Spleen (tissue), 11 donors: ENCODE measurements at regions not wholly inside any gene's neighbourhood (a gene's known extent, or its start where the extent isn't known, plus 50 kb on each side); places are given as distances from the start of the nearest gene placed in this dataset.

ENCODE experiments used
- DNase-seq: peaks from one replicate; pipeline ENCODE4 v3.0.0-alpha.2; 2020
- H3K27ac ChIP-seq, 8 donors: fragments of 200-600 bp; sonication (generic) in 7 of 8; 1 replicate in 4 of 8; 2 replicates in 4 of 8; pipeline versions ENCODE4 v1.5.0 to v1.8.0; 2016 to 2021; ENCODE audit warnings: inconsistent platforms in 4 of 8, mild to moderate bottlenecking in 4 of 8, moderate library complexity in 1 of 8
- H3K27me3 ChIP-seq, 7 donors: fragments of 200-600 bp; sonication (generic) in 6 of 7; replicated peaks in 1 of 7; 1 replicate in 4 of 7; 2 replicates in 3 of 7; pipeline versions ENCODE4 v1.5.0 to v1.8.0; 2016 to 2021; ENCODE audit warnings: inconsistent platforms in 3 of 7, mild to moderate bottlenecking in 1 of 7
- H3K36me3 ChIP-seq, 6 donors: fragments of 200-600 bp; sonication (generic) in 5 of 6; 1 replicate in 4 of 6; 2 replicates in 2 of 6; pipeline versions ENCODE4 v1.5.0 to v1.8.0; 2016 to 2021; ENCODE audit warnings: inconsistent platforms in 2 of 6
- H3K4me1 ChIP-seq, 6 donors: fragments of 200-600 bp; sonication (generic) in 5 of 6; 1 replicate in 3 of 6; 2 replicates in 3 of 6; pipeline versions ENCODE4 v1.5.0 to v1.8.0; 2016 to 2021; ENCODE audit warnings: inconsistent platforms in 3 of 6
- H3K4me3 ChIP-seq, 8 donors: fragments of 200-600 bp; sonication (generic) in 7 of 8; 1 replicate in 4 of 8; 2 replicates in 4 of 8; pipeline versions ENCODE4 v1.5.0 to v1.8.0; 2016 to 2021; ENCODE audit warnings: inconsistent platforms in 4 of 8, mild to moderate bottlenecking in 4 of 8, moderate library complexity in 2 of 8
- H3K9me3 ChIP-seq, 8 donors: fragments of 200-600 bp; sonication (generic) in 7 of 8; 1 replicate in 4 of 8; 2 replicates in 4 of 8; pipeline versions ENCODE4 v1.5.0 to v1.8.0; 2016 to 2021; ENCODE audit warnings: inconsistent platforms in 4 of 8
- POLR2A ChIP-seq, 3 donors: fragments of 450-650 bp; IDR thresholded peaks; one replicate each; pipeline ENCODE4 v1.5.1; 2017; ENCODE audit warnings: antibody characterized with exemption in 3 of 3, mild to moderate bottlenecking in 1 of 3
- POLR2AphosphoS5 ChIP-seq, 3 donors: sonication (generic); formaldehyde crosslinking; IDR thresholded peaks; one replicate each; pipeline ENCODE4 v1.5.1; 2017; ENCODE audit warnings: antibody characterized with exemption in 3 of 3
- WGBS, 5 donors: extraction: QIAGEN DNeasy Blood & Tissue Kit in 3 of 5; methylation state at CpG; one replicate each; pipeline versions ENCODE4 v1.1.5 to v1.1.7; 2013 to 2018; 5-methylcytosine and 5-hydroxymethylcytosine counted together
- intact Hi-C: fragments of 100-400 bp; cut with DNase I; formaldehyde crosslinking; loops from one replicate; pipeline ENCODE4 v1.15.0; 2023; ENCODE audit warnings: low total_unique reads
- TF ChIP-seq, protein P1 (sequence below), 11 experiments: fragments of 200-600 bp in 7 of 11; fragments of 450-650 bp in 4 of 11; sonication (generic) in 4 of 11; IDR thresholded peaks in 8 of 11; conservative IDR thresholded peaks in 3 of 11; 1 replicate in 7 of 11; 2 replicates in 4 of 11; pipeline versions ENCODE4 v1.4.0 to v1.8.0; 2016 to 2021; ENCODE audit warnings: antibody characterized with exemption in 11 of 11, inconsistent platforms in 4 of 11, mild to moderate bottlenecking in 1 of 11
- donor health status: healthy with polysubstance abuse.
- donor health status: DM: no; HTN: no; CAD: no; lungs with moderate emphysema.
- donor health status: DM: no; HTN: no; CAD: no.
- donor health status: Bipolar disorder and iron deficiency.
- donor health status: healthy.
- donor health status: DM: no; HTN: no; CAD: no.
- donor health status: DM: yes; HTN: yes; CAD: no.

- peak overlapping the region in 7 of 8 donors; percentile 4 to 64 (median 25) for H3K4me3 ChIP-seq
- WGBS, 5 donors = 2 to 4% (median 2%) methylated on average over 9 of the region's 9 CpGs
- no peak for DNase-seq
- H3K4me1 ChIP-seq = peaks cover 0 to 7% (median 6%) of the 10 kb centered on the region in 6 donors
- intact Hi-C loops = no loop called here
- no peaks in the 10 kb centered on the region for H3K36me3 ChIP-seq
- no peak overlapping the region for H3K27ac ChIP-seq
- H3K27me3 ChIP-seq = peaks cover 0 to 51% (median 0%) of the 10 kb centered on the region in 7 donors
- no peaks in the 10 kb centered on the region for H3K9me3 ChIP-seq
- no peak for TF ChIP-seq POLR2A (IDR thresholded peaks at IDR 0.05)
- TF ChIP-seq, protein P1, sequence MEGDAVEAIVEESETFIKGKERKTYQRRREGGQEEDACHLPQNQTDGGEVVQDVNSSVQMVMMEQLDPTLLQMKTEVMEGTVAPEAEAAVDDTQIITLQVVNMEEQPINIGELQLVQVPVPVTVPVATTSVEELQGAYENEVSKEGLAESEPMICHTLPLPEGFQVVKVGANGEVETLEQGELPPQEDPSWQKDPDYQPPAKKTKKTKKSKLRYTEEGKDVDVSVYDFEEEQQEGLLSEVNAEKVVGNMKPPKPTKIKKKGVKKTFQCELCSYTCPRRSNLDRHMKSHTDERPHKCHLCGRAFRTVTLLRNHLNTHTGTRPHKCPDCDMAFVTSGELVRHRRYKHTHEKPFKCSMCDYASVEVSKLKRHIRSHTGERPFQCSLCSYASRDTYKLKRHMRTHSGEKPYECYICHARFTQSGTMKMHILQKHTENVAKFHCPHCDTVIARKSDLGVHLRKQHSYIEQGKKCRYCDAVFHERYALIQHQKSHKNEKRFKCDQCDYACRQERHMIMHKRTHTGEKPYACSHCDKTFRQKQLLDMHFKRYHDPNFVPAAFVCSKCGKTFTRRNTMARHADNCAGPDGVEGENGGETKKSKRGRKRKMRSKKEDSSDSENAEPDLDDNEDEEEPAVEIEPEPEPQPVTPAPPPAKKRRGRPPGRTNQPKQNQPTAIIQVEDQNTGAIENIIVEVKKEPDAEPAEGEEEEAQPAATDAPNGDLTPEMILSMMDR (IDR thresholded peaks at IDR 0.05 in 8 of 11, conservative IDR thresholded peaks at IDR 0.05 in 3 of 11) = peak; percentile 45 to 80 (median 66)
Measured at GRCh38 chr6:27078734-27079357, 168.7 kb upstream of the PRSS16 start.

- intact Hi-C loops = loop anchor here (5.0 kb wide), 1 partner anchor 474 kb away; no protein-coding TSS in a partner anchor
- TF ChIP-seq POLR2A (IDR thresholded peaks at IDR 0.05) (no peak), POLR2AphosphoS5 (IDR thresholded peaks at IDR 0.05) (no peak)
- TF ChIP-seq, protein P1 (IDR thresholded peaks at IDR 0.05 in 8 of 11, conservative IDR thresholded peaks at IDR 0.05 in 3 of 11) = no peak
- H3K9me3 ChIP-seq = no peaks in the 10 kb centered on the region
- no peak overlapping the region for H3K27ac ChIP-seq
- no peaks in the 10 kb centered on the region for H3K36me3 ChIP-seq
- H3K4me1 ChIP-seq = peaks cover 0 to 7% (median 6%) of the 10 kb centered on the region in 6 donors
- DNase-seq = no peak
- no peak overlapping the region for H3K4me3 ChIP-seq
- peaks cover 0 to 58% (median 0%) of the 10 kb centered on the region in 7 donors for H3K27me3 ChIP-seq
Measured at GRCh38 chr6:27081188-27081587, 166.3 kb upstream of the PRSS16 start.

- H3K4me3 ChIP-seq = no peak overlapping the region
- H3K36me3 ChIP-seq = no peaks in the 10 kb centered on the region
- H3K9me3 ChIP-seq = no peaks in the 10 kb centered on the region
- H3K4me1 ChIP-seq = peaks cover 0 to 7% (median 6%) of the 10 kb centered on the region in 6 donors
- H3K27ac ChIP-seq = no peak overlapping the region
- H3K27me3 ChIP-seq = peaks cover 0 to 61% (median 2%) of the 10 kb centered on the region in 7 donors
- 36 to 64% (median 56%) methylated on average over 2 of the region's 2 CpGs for WGBS, 5 donors
- intact Hi-C loops = loop anchor here (5.0 kb wide), 1 partner anchor 475 kb away; no protein-coding TSS in a partner anchor
- no peak for DNase-seq
- TF ChIP-seq, protein P1 (IDR thresholded peaks at IDR 0.05 in 8 of 11, conservative IDR thresholded peaks at IDR 0.05 in 3 of 11) = no peak
- TF ChIP-seq POLR2AphosphoS5 (IDR thresholded peaks at IDR 0.05) (no peak), POLR2A (IDR thresholded peaks at IDR 0.05) (no peak)
Measured at GRCh38 chr6:27081931-27082330, 165.6 kb upstream of the PRSS16 start.

DNA sequence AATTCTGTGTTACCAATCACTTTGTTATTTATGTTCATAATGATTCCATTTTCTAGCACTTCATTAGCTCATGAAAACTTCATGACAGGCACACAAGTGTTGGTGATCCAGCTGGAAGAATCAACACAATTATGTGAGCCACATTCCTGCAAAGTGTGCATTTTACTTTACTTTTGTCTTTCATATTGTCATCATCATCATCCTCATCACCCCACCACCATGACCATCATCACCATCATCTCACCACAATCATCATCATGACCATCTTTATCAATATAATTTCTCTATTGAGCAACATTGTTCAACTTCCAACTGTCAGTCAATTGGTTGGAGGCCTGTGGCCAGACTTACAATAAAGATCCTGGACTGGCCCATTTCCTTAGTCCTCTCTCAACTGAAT lies 159.4 kb upstream of the PRSS16 start:
- intact Hi-C loops = no loop called here
- no peak overlapping the region for H3K4me3 ChIP-seq
- DNase-seq = no peak
- TF ChIP-seq, protein P1 (IDR thresholded peaks at IDR 0.05 in 8 of 11, conservative IDR thresholded peaks at IDR 0.05 in 3 of 11) = no peak
- TF ChIP-seq POLR2A (IDR thresholded peaks at IDR 0.05) (no peak), POLR2AphosphoS5 (IDR thresholded peaks at IDR 0.05) (no peak)
- no peaks in the 10 kb centered on the region for H3K36me3 ChIP-seq
- peaks cover 0 to 9% (median 3%) of the 10 kb centered on the region in 6 donors for H3K4me1 ChIP-seq
- H3K9me3 ChIP-seq = peaks cover 0 to 20% (median 0%) of the 10 kb centered on the region in 8 donors
- H3K27ac ChIP-seq = no peak overlapping the region
- H3K27me3 ChIP-seq = peaks cover 0 to 65% (median 19%) of the 10 kb centered on the region in 7 donors
